ENCODE measurements at regions not wholly inside any gene's neighbourhood (a gene's known extent, or its start where the extent isn't known, plus 50 kb on each side); places are given as distances from the start of the nearest gene placed in this dataset.
"Not testable (repeated sequence)": the region's sequence is repeated elsewhere in the genome, so short reads cannot be mapped to it uniquely, and the experiment has no call there.

- no peak for DNase-seq (ENCODE audit: low spot score)
Observed at GRCh38 chr3:173342679-173343078, 54.9 kb upstream of the NLGN1 start.

GRCh38 chr3:173340626-173341025 lies 56.9 kb upstream of the NLGN1 start:
- no peak for DNase-seq (ENCODE audit: low spot score)

DNA sequence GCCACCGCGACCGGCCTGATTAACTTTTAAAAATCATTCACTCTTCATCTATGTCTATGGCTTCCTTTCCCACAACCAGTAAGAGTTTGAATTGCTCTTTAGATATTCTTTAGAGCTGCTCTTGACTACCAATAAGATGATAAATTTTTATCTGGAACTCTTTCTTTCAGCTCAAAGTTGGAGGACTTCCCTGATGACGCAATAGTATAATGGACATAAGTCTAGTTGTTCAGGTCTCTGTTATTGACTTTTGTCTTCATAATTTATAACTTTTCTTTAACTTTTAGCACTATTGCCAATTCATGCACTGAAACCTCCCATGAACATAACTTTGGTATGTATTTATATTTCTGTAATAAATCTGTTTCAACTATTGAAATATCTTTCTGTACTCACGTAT lies 61.3 kb upstream of the NLGN1 start:
- no peak for DNase-seq (ENCODE audit: low spot score)

GRCh38 chr3:173306110-173306509 lies 91.4 kb upstream of the NLGN1 start:
- DNase-seq (ENCODE audit: low spot score): no peak

DNA sequence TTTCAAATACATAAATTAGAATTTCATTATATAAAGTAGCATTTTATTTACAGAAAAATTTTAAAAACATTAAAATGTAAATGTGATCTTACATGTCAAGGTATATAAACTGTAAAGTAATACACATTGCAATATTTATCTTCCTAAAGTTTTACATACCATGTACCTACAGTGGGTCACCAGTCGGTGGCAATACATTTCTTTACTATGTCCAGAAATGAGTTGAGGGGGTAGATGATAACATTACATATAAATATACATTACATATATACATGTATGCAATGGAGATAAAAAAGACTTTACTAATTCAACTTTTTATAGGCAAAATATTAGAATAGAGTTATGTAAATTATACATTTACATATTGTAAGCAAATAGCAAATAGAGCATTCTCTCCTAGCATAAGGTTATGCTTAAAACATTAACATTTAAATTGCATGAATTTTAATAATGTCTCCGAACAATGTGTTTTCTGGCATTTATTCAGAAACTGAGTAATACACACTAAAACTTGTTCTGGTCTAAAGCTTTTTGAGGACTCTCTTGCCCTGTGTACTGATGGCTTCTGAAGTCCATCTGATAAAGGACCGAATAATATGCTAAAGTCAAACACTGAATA lies 93.3 kb upstream of the NLGN1 start:
- DNase-seq (ENCODE audit: low spot score): no peak

GRCh38 chr3:173301647-173302046 lies 95.9 kb upstream of the NLGN1 start:
- DNase-seq (ENCODE audit: low spot score): no peak

DNA sequence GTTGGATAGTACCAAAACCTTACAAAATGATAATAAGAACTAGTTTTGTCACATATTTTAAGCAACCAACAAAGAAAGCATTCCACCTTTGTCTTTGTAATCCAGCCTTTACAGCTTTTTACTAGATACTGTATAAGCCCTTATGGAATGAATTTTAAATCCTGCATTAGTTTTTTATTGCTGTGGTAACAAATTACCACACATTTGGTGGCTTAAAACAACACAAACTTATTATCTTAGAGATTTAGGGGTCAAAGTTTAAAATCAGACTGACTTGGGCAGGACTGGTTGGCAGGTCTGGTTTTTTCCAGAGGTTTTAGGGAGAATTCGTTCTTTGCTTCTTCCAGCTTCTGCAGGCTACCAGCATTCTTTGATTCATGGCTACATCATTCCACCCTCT lies 108.5 kb upstream of the NLGN1 start:
- DNase-seq (ENCODE audit: low spot score): no peak

GRCh38 chr3:173287361-173287760 lies 110.2 kb upstream of the NLGN1 start:
- peak; percentile 29 for DNase-seq (ENCODE audit: low spot score)

DNA sequence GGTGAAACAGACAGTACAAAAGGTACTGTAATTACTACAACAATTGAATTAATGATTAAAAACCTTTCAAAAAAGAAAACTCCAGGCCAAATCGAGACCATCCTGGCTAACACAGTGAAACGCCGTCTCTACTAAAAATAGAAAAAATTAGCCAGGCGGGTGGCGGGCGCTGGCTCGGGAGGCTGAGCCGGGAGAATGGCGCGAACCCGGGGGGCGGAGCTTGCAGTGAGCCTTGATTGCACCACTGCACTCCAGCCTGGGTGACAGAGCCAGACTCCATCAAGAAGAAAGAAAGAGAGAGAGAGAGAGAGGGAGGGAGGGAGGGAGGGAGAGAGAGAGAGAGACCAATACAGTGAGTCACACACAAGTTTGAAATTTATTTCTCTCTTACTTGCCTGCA lies 111.0 kb upstream of the NLGN1 start:
- DNase-seq (ENCODE audit: low spot score): not testable (repeated sequence)

DNA sequence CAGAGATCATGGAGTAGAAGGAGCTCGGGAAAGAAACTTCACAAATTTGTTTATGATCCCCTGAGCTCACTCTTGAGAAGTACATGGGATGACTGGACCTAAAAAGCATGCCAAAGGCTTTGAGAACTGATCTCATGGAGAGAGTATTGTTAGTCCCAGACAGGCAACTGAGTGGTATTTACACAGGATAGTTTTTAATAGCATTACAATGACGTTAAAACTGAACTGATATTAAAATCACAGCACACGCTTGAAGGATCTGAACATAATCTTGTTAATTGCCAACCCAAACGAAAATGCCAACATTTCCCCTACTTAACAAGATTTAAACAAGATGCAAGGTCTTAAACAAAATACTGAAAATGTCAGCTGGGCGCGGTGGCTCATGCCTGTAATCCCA lies 113.2 kb upstream of the NLGN1 start:
- DNase-seq (ENCODE audit: low spot score): no peak

DNA sequence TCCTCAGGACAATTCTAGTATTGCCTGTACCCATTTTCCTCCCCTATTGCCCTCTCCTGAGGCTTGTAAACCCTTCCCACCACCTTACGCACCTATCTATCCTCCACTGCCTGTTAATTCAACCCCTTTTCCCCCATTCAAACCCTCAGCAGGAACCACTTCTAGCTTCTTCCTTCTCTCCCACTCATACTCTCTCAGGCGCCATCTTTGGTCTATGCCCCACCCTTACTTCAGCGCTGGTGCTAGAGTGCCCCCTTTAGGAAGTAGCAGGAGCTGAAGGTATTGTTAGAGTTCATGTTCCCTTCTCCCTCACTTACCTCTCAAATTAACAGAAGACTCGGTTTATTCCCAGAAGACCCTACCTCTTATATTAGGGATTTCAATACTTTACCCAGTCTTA lies 121.8 kb upstream of the NLGN1 start:
- no peak for DNase-seq (ENCODE audit: low spot score)

GRCh38 chr3:173273838-173274237 lies 123.7 kb upstream of the NLGN1 start:
- DNase-seq (ENCODE audit: low spot score): no peak

DNA sequence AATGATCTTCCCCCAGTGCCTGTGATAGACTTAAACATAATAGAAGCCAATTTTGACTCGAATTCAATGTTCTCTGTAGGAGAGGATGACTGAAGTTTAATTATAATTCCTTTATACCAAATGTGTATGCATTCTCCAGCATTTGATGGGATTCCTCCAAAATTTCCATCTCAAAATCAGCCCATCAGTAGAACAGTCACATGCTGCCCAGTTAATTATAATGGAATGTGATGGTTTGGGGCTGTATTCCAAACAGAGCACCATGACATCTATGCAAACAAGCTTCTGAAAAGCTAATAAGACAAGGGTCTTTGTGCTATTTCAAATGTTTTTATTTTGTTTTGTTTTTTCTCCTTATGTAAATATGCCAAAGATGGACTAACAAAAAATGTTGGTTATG lies 127.7 kb upstream of the SPATA16 start:
- no peak for DNase-seq (ENCODE audit: low spot score)

- no peak for DNase-seq (ENCODE audit: low spot score)
Observed at GRCh38 chr3:173267716-173268115, 126.7 kb upstream of the SPATA16 start.

- no peak for DNase-seq (ENCODE audit: low spot score)
Observed at GRCh38 chr3:173266441-173266840, 125.4 kb upstream of the SPATA16 start.

GRCh38 chr3:173258697-173259096 lies 117.7 kb upstream of the SPATA16 start:
- DNase-seq (ENCODE audit: low spot score): no peak

GRCh38 chr3:173257797-173258196 lies 116.8 kb upstream of the SPATA16 start:
- DNase-seq (ENCODE audit: low spot score): no peak

- no peak for DNase-seq (ENCODE audit: low spot score)
Observed at GRCh38 chr3:173255555-173255954, 114.5 kb upstream of the SPATA16 start.

DNA sequence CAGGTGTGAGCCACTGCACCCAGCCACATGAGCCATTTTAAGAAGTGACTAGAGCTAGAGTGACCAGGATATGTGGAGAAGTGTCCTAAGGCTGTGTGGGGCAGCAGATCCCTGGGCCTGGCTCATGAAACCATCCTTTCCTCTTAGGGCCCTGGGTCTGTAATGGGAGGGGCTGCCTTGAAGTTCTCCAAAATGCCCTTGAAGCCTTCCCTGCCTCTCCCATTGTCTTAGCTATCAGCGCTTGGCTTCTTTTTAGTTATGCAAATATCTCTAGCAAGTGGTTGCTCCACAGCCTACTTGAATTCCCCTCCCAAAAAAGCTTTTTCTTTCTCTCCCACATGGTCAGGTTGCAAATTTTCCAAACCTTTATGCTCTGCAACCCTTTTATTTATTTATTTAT lies 112.4 kb upstream of the SPATA16 start:
- DNase-seq (ENCODE audit: low spot score): no peak

DNA sequence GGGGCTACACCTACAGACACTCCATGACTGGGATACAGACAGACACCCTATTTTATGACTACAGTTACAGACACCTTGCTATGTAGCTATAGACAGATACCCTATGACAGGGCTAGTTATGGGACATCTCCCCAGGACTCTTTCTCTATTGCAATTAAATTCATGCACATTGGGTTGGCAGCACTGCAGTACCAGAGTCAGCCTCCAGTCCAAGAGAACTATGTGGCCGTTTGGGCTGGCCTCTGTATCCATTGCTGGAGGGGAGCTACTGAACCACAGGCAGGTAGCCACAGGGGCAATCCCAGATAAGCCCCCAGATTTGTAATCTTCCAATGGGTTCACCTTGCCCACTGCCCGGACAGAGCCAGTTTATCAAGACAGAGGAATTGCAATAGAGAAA lies 108.4 kb upstream of the SPATA16 start:
- no peak for DNase-seq (ENCODE audit: low spot score)

- no peak for DNase-seq (ENCODE audit: low spot score)
Observed at GRCh38 chr3:173241727-173242126, 100.7 kb upstream of the SPATA16 start.

DNA sequence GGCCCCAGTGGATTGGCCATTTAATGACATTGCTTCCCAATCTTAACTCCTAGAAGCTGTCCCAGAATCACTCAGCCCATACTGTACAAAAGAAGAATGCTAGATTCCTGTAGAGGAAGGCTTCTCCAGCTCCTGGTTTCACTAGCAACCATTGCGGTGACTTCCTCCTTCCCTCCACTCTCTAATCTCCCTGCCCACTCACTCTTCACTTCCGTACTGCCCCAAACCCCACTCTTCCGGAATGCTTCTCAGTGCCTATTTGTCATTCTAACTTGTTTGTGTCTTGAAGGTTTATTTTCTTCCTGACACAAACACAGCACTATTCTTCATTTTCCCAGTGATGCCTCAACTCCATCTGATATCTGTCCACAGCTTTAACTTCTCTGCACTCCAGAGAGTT lies 97.1 kb upstream of the SPATA16 start:
- no peak for DNase-seq (ENCODE audit: low spot score)

GRCh38 chr3:173225351-173225750 lies 84.3 kb upstream of the SPATA16 start:
- no peak for DNase-seq (ENCODE audit: low spot score)

DNA sequence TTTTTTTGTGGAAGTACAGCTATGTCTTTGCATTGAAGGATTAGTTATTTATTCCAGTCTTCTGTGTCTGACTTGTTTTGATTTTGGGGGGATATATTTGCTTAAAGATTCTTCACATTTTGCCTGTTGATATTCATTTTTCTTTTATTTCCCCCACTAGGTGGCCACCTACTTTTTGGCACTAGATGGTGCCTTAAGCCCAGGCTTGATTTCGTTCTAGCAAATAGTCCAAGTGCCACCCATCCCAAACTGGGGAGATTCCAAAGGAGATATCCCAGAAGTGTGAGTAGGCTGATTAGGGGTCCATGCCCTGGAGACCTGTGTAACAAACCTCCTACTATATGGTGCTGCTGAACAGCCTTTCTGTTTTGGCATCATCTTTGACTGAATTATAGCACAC lies 80.0 kb upstream of the SPATA16 start:
- no peak for DNase-seq (ENCODE audit: low spot score)

All from SK-N-DZ (cell line).